ENCODE measurements at regions not wholly inside any gene's neighbourhood (a gene's known extent, or its start where the extent isn't known, plus 50 kb on each side); places are given as distances from the start of the nearest gene placed in this dataset.

DNA sequence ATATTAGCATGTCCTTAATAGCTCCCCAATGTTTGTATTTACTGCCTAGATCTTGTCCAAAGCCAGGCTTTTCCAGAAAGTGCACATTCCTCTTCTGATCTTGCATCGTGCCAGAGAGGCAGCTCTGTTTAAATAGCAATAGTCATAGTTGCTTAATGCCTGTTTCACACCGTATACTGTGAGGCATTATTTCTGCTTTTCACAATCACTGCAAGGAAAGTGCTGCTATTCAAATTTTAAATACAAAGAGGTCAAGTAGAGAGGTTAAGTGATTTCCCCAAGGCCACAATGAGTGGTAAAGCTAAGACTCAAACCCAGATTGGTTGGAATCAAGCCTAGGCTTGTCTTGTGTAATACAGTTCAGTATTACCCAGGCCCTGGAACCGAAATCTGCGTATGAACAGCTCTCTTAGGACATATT, 153.6 kb downstream of the SNX18 start:
- TF ChIP-seq POLR2A (IDR thresholded peaks at IDR 0.05; ENCODE audit: low read length) (no peak), GATA1 (IDR thresholded peaks at IDR 0.05; ENCODE audit: low read depth, low read length) (no peak)
